Right lobe of liver (tissue), 6 donors: ENCODE measurements at regions not wholly inside any gene's neighbourhood (a gene's known extent, or its start where the extent isn't known, plus 50 kb on each side); places are given as distances from the start of the nearest gene placed in this dataset.

Source experiments
- ATAC-seq, 4 donors: fragments of 200-7000 bp; cut with Tn5 transposase; one replicate each; pipeline ENCODE4 v1.9.1; 2020; ENCODE audit warnings: mild to moderate bottlenecking in 4 of 4, moderate library complexity in 4 of 4
- DNase-seq, 3 donors: peaks; one replicate each; pipeline ENCODE4 v3.0.0-alpha.2; 2020
- H3K27ac ChIP-seq, 3 donors: fragments of 200-600 bp; one replicate each; pipeline ENCODE4 v1.8.0; 2022
- H3K27me3 ChIP-seq, 2 donors: fragments of 200-600 bp; one replicate each; pipeline ENCODE4 v1.8.0; 2022
- H3K36me3 ChIP-seq, 4 donors: fragments of 200-600 bp; sonication (generic) in 1 of 4; one replicate each; pipeline versions ENCODE4 v1.5.1 to v1.8.0; 2017 to 2022; ENCODE audit warnings: control low read depth in 1 of 4
- H3K4me1 ChIP-seq, 4 donors: fragments of 200-600 bp; sonication (generic) in 1 of 4; one replicate each; pipeline versions ENCODE4 v1.5.1 to v1.8.0; 2017 to 2022; ENCODE audit warnings: control low read depth in 1 of 4
- H3K4me3 ChIP-seq, 3 donors: fragments of 200-600 bp; one replicate each; pipeline ENCODE4 v1.8.0; 2022
- H3K9me3 ChIP-seq, 4 donors: fragments of 200-600 bp; sonication (generic) in 1 of 4; one replicate each; pipeline versions ENCODE4 v1.5.1 to v1.8.0; 2017 to 2022; ENCODE audit warnings: control low read depth in 1 of 4
- CTCF ChIP-seq, 4 donors: fragments of 200-600 bp in 3 of 4; fragments of 450-650 bp in 1 of 4; IDR thresholded peaks; one replicate each; pipeline versions ENCODE4 v1.5.1 to v1.8.0; 2016 to 2022; ENCODE audit warnings: antibody characterized with exemption in 4 of 4, mild to moderate bottlenecking in 2 of 4
- POLR2A ChIP-seq: fragments of 450-650 bp; IDR thresholded peaks from one replicate; pipeline ENCODE4 v1.6.1; 2017; ENCODE audit warnings: antibody characterized with exemption, mild to moderate bottlenecking
- WGBS: methylation state at CpG from one replicate; pipeline ENCODE4 v1.1.6; 2018; ENCODE audit warnings: low coverage, low lambda C conversion rate; ENCODE audit not compliant: insufficient coverage; ENCODE audit errors: missing lambda C conversion rate; 5-methylcytosine and 5-hydroxymethylcytosine counted together
- intact Hi-C, 2 donors: fragments of 100-400 bp; cut with DNase I; formaldehyde crosslinking; loops; one replicate each; pipeline versions ENCODE4 v1.11.2 to v1.14.1; 2022
- donor health status: DM: no; HTN: yes; CAD: no.
- donor health status: DM: no; HTN: no; CAD: no.
- donor health status: DM: no; HTN: no; CAD: no.
- donor health status: DM: no; HTN: yes; CAD: no.
- donor health status: DM: no; HTN: yes; CAD: no.

DNA sequence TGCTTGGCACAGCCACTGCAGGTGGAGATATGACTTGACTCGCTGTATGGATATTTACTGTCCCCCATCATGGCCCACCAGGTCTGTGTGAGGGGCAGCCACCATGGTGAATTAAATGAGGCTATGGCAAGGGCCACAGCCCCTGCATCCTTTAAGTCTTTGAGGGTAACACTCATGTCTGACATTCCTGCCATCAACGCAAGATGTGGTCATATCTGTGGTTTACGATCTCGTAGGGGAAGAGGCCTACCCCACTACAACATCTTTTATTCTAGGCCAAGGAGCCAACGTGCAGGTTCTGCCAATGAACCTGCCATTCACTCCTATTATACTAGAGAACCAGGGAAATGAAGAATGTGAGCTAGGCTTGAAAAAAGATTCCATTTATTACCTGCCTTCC is 381.6 kb upstream of the ID2 start:
- intact Hi-C loops: no loop called here
- Histone ChIP-seq H3K9me3 (no peaks in the 10 kb centered on the region), H3K4me1 (peaks cover 0 to 7% (median 3%) of the 10 kb centered on the region in 4 donors), H3K4me3 (no peak overlapping the region), H3K36me3 (no peaks in the 10 kb centered on the region), H3K27me3 (no peaks in the 10 kb centered on the region), H3K27ac (no peak overlapping the region)
- DNase-seq (no peak), ATAC-seq (no peak)
- 51% methylated on average over 4 of the region's 5 CpGs for WGBS
- TF ChIP-seq CTCF (IDR thresholded peaks at IDR 0.05) (no peak), POLR2A (no peak)

DNA sequence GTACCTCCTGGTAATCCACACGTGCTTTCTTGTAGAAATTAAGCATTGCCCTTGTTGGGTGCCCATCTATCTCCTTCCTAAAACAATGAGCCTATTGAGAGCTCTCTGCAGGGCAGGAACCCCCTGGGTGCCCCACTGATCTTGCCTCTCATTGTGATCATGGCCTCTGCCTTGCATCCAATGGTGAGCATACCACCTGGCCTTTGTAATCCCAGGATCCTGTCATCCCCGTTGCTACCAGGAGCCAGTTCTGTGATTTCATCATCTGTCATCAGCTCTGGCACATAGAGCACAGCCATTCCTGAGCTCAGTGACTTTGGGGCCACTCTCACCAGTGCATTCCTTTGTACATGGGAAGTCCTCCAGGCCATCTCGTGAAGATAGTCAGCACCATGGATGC is 381.0 kb upstream of the ID2 start:
- no peak overlapping the region for H3K27ac ChIP-seq
- H3K27me3 ChIP-seq: no peaks in the 10 kb centered on the region
- TF ChIP-seq POLR2A: no peak
- TF ChIP-seq CTCF (IDR thresholded peaks at IDR 0.05): no peak
- intact Hi-C loops: no loop called here
- H3K4me3 ChIP-seq: no peak overlapping the region
- ATAC-seq (peak in 2 of 4 donors; percentile 12 to 24), DNase-seq (no peak)
- H3K36me3 ChIP-seq: no peaks in the 10 kb centered on the region
- peaks cover 0 to 13% (median 6%) of the 10 kb centered on the region in 4 donors for H3K4me1 ChIP-seq
- WGBS: no CpG with 5 or more reads among the region's 3 CpGs
- H3K9me3 ChIP-seq: no peaks in the 10 kb centered on the region

GRCh38 chr2:8303322-8303832 is 378.5 kb upstream of the ID2 start:
- H3K36me3 ChIP-seq: no peaks in the 10 kb centered on the region
- H3K27me3 ChIP-seq: no peaks in the 10 kb centered on the region
- H3K4me1 ChIP-seq: peaks cover 0 to 22% (median 10%) of the 10 kb centered on the region in 4 donors
- no peak overlapping the region for H3K4me3 ChIP-seq
- TF ChIP-seq POLR2A (no peak), CTCF (IDR thresholded peaks at IDR 0.05) (no peak)
- WGBS: 46% methylated on average over 6 of the region's 10 CpGs
- H3K9me3 ChIP-seq: no peaks in the 10 kb centered on the region
- H3K27ac ChIP-seq: no peak overlapping the region
- DNase-seq (peak in 2 of 3 donors; percentile 47 to 68), ATAC-seq (peak in 3 of 4 donors; percentile 11 to 30 (median 27))
- intact Hi-C loops: no loop called here

GRCh38 chr2:8304821-8305766 is 376.8 kb upstream of the ID2 start:
- Histone ChIP-seq H3K27me3 (no peaks in the 10 kb centered on the region), H3K9me3 (no peaks in the 10 kb centered on the region), H3K27ac (peak overlapping the region; percentile 48 to 80 (median 53)), H3K36me3 (no peaks in the 10 kb centered on the region), H3K4me1 (peaks cover 0 to 22% (median 10%) of the 10 kb centered on the region in 4 donors), H3K4me3 (no peak overlapping the region)
- intact Hi-C loops: no loop called here
- TF ChIP-seq CTCF (IDR thresholded peaks at IDR 0.05) (no peak), POLR2A (no peak)
- DNase-seq: peak; percentile 54 to 85 (median 81)
- ATAC-seq: peak; percentile 54 to 75 (median 74)
- WGBS: 66% methylated on average over 13 of the region's 18 CpGs
